ENCODE measurements at regions not wholly inside any gene's neighbourhood (a gene's known extent, or its start where the extent isn't known, plus 50 kb on each side); places are given as distances from the start of the nearest gene placed in this dataset.
"Not testable (repeated sequence)": the region's sequence is repeated elsewhere in the genome, so short reads cannot be mapped to it uniquely, and the experiment has no call there.

DNA sequence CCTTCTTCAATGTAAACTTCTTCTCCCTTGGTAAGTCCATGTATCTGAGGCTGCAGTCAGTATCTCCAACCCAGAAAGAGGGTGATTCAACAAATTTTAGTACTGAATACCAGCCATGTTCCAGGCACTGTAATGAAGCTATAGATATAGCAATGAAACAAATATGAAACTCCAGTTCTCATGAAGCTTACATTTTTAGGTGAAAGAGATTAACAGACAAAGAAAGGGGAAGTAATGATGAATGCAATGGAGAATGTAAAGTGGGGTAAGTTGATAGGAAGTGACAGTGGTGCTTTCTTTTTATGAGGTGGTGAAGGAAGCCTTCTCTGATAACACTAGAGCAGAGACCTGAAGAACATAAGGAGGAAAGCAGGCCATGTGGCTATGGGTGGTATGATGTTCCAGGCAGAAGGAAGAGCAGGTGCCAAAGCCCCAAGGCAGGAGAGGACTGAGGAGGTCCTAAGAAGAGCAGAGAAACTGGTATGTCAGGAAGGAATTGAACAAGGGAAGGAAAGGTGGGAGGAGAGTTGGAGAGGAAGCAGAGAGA is 143.6 kb downstream of the TFAP2B start:
- DNase-seq = no peak

- DNase-seq = no peak
Measured at GRCh38 chr6:50963952-50964351, 145.3 kb downstream of the TFAP2B start.

DNA sequence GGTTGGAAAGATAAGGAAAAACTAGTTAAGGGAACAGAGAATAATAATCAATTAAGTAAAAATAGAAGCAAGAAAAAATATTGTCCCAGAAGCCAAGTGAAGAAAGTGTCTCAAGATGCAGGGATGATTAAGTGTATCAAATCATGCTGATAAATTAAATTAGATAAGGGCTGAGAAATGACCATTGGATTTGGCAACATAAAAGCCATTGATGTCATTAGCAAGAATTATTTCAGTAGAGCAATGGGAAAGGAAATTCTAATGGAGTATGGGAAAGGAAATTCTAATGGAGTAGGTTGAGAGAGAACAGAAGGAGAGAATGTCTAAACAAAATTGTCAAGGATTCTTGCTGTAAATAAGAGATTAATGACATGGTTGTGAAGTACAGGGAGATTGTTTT is 146.8 kb downstream of the TFAP2B start:
- no peak for DNase-seq

- DNase-seq = no peak
Measured at GRCh38 chr6:50966532-50966931, 147.9 kb downstream of the TFAP2B start.

DNA sequence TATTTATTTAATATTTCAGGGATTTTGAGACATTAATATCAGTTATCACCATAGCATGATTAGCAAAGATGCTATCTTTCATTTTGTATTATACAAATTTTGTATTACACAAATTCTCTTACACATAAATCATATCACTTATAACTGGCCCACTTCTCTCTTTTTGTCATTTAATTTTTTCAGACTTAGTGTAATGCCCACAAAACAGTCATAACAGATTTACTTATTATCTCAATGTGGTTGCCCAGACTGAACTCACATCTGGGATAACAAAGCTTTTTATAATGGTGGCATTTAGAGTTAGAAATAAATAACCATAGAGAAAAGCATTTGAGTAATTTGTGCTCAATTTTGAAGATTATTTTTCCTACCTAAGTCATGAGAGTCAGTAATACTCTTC is 148.3 kb downstream of the TFAP2B start:
- DNase-seq = no peak

DNA sequence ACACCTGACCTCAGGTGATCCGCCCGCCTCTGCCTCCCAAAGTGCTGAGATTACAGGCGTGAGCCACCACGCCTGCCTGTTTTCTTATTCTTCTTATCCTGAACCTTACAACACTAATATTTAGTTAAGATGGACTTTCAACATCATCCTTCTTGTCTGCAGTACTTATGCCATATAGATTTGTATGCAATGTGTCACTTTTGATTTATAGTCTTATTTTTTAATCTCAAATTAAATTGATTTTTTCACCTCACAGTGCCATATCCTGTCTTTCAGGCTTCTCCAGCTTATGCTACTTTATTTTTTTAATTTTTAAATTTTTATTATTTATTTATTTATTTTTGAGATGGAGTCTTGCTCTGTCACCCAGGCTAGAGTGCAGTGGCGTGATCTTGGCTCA is 149.6 kb downstream of the TFAP2B start:
- DNase-seq = not testable (repeated sequence)

GRCh38 chr6:50970908-50971307 is 152.2 kb downstream of the TFAP2B start:
- no peak for DNase-seq

- DNase-seq = no peak
Measured at GRCh38 chr6:50973464-50973863, 154.8 kb downstream of the TFAP2B start.

DNA sequence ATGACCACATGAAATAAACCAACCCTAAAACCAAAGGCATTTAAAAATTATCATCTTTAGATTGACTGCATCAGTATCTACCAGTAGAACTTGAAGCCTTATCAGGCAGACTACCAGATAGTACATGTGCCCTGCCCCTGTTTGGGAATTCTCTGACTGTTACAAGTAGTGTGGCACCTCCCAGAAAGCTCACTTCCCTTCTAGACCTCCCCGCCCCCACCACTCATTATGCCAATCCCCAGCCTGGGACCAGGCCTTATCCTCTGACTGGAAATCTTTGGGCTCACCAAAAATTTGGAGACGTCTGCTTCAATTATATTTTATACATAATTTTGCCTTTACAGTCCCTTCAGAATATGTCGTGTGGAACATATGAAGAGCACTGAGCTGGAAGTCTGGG is 155.6 kb downstream of the TFAP2B start:
- no peak for DNase-seq

GRCh38 chr6:50975216-50975615 is 156.5 kb downstream of the TFAP2B start:
- DNase-seq = no peak

GRCh38 chr6:50976907-50977306 is 158.2 kb downstream of the TFAP2B start:
- DNase-seq = no peak

DNA sequence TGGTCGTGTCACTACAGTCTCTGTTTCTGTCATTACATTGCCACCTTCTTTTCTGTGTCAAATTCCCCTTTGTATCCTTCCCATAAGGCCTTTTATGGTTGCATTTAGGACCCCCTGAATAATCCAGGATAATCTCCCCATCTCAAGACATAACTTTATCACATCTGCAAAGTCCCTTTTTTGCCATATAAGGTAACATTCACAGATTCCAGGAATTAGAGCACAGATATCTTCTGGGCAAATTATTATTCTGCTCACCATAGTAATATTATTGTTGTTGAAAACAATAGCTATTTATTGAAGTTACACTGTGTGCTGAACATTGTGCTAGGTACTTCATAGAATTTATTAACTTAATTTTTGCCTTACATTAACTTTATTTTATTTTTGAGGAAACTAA is 159.1 kb downstream of the TFAP2B start:
- DNase-seq = no peak

- no peak for DNase-seq
Measured at GRCh38 chr6:50978380-50979170, 159.9 kb downstream of the TFAP2B start.

GRCh38 chr6:50979171-50979525 is 160.5 kb downstream of the TFAP2B start:
- DNase-seq = no peak

GRCh38 chr6:50984135-50984534 is 165.5 kb downstream of the TFAP2B start:
- no peak for DNase-seq

GRCh38 chr6:50986319-50986718 is 167.6 kb downstream of the TFAP2B start:
- no peak for DNase-seq

DNA sequence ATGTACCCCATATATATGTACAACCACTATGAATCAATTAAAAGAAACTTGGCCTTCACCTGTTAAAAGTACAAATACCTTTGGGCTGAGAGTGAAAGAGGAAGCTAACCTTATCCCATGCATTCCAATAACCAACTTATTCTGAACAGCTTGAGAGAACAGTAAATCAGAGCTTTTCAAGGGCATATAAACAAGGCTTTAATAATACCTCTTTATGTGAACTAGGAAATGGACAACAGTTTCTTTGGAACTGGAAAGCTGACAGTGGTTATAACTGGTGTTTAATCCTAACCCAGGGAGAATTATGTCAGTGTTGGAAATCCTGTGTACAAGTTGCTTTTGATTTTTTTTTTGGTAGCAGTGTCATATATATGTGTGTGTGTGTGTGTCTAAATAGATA is 170.5 kb downstream of the TFAP2B start:
- no peak for DNase-seq

DNA sequence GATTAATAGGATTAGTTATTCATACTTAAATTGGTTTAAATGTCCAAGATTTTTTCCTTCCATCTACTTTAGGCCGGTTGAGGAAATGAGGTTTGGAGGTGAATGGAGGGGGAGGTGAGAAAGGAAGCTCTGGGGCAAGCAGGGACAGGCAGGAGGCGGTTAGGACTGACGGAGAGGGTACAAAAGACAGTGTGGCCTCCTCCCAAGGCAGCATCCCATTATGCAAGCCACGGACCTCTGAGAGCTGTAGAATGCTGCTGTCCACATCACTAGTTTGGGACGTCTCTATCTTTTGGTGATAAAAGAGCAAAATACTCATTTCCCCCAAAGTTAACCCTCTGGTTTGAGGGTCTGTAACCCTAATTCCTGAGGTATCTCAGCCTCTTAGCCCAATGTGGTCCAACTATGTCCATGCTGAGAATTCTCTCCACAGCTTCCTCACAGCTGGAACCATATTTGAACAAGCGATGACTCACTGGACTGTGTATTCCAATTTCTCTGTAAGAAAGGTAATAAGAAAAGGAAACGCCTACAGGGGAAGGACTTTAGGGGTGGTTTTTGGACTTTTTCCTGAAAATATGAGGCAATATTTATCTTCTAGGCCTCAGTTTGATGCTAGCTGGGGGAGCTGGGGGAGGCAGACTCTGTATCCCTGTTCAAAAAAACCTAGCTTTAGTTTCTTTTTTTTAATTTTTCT is 172.2 kb downstream of the TFAP2B start:
- DNase-seq = no peak

DNA sequence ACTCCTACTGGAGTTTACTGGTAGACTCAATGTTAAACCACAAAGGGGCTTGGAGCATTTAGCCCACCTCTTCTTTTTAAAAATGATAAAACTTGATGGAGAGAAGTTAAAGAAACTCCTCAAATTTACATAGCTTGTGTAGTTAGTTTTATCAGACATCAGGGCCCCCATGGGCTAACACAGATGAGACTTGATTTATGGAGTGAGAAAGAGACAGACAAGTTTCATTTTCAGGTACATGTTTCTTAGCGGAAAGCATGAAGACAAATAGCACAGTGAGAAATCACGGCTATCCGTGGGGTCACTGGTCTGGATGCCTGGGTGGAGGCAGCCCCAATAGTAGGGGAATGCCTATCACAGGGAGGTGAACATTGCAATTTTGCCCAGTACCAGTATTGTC is 173.6 kb downstream of the TFAP2B start:
- DNase-seq = no peak

- DNase-seq = no peak
Measured at GRCh38 chr6:50992704-50993625, 174.3 kb downstream of the TFAP2B start.

DNA sequence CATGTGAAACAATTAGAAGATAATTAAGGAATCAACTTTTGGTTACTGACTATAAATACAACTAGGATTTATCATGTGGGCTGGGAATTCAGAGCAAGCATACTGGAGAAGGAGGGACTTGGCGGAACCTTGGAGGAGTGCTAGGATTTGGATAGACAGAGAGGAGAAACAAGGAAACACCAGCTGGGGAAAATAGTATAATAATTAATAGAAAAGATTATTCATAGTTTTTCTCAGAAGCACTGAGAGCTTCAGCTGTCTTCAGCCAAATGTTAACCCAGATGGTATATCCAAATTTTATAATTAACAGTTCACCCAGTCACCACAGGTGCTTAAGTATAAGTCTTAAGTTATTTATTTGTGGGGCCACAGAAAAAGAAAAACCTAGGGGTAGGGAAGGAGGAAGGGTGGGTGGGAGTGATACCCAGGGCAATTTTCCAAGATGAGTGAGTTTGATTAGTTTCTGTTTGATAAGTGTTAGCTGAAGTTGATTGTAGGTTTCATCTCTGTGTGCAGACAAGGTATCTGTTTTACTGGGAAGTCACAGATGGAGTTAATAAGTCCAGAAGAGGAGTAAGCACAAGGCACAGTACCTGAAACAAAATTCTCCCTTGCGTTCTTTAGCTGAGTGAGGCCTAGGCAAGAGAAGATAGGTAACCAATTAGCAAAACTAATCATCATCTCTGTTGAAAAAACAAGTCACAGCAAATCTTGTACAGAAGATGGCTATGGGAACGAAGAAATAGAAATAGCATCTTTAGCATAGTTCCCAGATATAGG is 175.5 kb downstream of the TFAP2B start:
- no peak for DNase-seq

DNA sequence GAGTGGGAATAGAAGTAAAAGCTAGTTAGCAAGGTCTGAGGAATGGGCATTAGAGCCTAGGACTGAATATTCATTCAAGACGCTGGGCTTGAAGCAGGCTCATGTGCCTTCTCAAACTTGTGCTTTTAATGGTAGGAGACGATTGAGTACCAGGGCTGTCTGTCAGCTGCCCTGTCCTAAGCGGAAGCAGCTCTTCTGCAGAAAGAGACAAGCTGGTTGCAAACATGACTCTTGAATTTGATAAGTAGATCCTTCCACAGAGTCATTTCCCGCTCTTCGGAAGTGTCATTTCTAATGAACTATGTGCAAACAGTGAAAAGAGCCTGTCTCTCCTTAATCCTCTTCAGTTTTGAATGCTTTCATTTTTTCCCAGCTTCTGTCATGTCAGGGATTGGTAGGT is 176.4 kb downstream of the TFAP2B start:
- DNase-seq = no peak

GRCh38 chr6:50998905-50999304 is 180.2 kb downstream of the TFAP2B start:
- no peak for DNase-seq
